NCI-H2196 treated with DMSO at 0.1 percent for 48 hours (cell line): ENCODE measurements at regions not wholly inside any gene's neighbourhood (a gene's known extent, or its start where the extent isn't known, plus 50 kb on each side); places are given as distances from the start of the nearest gene placed in this dataset.

Experiments used
- DNase-seq: peaks from one replicate; lab custom pipeline; 2025; ENCODE audit not compliant: unreplicated experiment; lab: John Stamatoyannopoulos, UW

- no peak for DNase-seq
Measured at GRCh38 chr2:16003152-16003551, 62.8 kb downstream of the MYCN start.

- DNase-seq = no peak
Measured at GRCh38 chr2:16002575-16002974, 62.2 kb downstream of the MYCN start.

GRCh38 chr2:16002144-16002543 is 61.8 kb downstream of the MYCN start:
- DNase-seq = no peak

GRCh38 chr2:16000642-16001041 is 60.3 kb downstream of the MYCN start:
- DNase-seq = no peak

GRCh38 chr2:15999596-16000469 is 59.5 kb downstream of the MYCN start:
- DNase-seq = no peak

GRCh38 chr2:15997728-15998280 is 57.5 kb downstream of the MYCN start:
- no peak for DNase-seq

- DNase-seq = no peak
Measured at GRCh38 chr2:15996536-15997423, 56.4 kb downstream of the MYCN start.
